Stromal cell of bone marrow (primary cell): ENCODE measurements at regions not wholly inside any gene's neighbourhood (a gene's known extent, or its start where the extent isn't known, plus 50 kb on each side); places are given as distances from the start of the nearest gene placed in this dataset.

Source experiments
- DNase-seq: peaks from one replicate; pipeline ENCODE4 v3.0.0-alpha.2; 2012; ENCODE audit warnings: low read depth

DNA sequence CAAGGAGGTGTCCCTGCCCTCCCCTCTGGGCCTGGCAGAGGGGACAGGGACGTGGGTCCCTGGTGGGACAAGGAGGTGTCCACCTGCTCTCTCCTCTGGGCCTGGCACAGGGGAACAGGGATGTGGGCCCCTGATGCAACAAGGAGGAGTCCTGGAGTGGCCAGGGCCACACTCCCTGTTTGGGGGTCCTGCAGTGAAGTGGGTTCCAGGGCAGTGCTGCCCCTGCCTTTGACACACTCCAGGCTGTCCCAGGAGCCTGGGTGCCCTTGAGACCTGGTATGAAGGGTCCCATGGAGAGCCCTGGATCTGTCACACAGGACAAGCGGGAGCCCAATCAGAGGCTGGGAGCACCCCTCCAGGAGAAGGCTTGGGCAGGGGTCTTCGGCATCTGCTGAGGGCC, 75.8 kb upstream of the GPC1 start:
- DNase-seq = no peak

DNA sequence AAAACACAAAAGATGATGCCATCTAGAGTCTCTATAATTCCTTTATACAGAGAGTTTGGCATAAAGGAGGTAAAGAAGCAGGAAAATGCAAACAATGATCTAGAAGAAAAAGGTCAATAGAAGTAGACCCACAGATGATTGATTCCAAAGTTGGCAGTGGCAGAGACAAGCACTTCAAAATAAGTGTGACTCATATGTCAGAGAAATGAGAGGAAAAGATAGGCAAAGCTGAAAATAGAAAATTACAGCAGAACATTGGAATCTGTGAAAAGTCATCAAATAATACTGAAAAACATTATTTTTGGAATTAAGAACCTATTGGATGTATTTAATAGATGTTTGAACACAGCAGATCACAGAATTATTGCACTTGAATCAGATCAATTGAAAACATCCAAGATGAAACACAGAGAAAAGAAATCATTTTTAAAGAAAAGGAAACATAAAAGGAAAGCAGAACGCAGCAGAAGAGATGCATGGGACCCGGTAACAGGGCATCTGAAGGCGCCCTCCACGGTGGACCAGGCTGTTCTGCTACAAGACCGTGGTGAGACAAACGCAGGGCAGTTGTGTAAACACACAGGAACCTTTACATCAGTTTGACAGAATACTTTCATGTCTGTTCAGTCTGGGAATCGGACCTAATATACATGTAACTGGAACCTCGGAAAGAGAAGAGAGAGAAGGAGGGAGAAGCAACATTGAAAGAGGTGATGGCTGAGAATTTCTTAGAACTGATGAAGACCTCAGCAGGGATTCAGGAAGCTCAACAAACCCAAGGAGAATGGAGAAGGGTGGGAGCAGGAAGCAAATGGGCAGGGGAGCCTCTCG, 74.6 kb upstream of the GPC1 start:
- no peak for DNase-seq

DNA sequence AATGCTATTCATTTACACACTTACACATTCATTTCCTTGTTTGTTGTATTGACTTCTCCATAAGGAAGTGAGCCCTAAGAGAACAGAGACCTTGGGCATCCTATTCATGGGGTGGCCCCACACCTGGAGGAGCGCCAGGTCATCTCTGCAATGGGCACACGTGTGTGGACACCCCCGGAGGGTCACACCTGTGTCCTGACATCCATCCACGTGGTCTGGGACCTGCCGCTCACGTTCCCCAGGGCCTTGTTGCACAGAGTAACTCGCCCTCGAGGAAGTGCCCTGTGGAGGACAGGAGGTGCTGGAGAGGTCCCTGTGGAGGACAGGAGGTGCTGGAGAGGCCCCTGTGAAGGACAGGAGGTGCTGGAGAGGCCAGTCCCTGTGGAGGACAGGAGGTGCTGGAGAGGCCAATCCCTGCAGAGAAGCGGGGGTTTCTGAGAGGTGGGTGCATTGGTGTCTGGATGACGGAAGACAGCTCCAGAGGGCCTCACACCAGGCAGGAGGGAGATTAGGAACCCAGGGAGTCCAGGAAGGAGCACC, 73.2 kb upstream of the GPC1 start:
- no peak for DNase-seq

DNA sequence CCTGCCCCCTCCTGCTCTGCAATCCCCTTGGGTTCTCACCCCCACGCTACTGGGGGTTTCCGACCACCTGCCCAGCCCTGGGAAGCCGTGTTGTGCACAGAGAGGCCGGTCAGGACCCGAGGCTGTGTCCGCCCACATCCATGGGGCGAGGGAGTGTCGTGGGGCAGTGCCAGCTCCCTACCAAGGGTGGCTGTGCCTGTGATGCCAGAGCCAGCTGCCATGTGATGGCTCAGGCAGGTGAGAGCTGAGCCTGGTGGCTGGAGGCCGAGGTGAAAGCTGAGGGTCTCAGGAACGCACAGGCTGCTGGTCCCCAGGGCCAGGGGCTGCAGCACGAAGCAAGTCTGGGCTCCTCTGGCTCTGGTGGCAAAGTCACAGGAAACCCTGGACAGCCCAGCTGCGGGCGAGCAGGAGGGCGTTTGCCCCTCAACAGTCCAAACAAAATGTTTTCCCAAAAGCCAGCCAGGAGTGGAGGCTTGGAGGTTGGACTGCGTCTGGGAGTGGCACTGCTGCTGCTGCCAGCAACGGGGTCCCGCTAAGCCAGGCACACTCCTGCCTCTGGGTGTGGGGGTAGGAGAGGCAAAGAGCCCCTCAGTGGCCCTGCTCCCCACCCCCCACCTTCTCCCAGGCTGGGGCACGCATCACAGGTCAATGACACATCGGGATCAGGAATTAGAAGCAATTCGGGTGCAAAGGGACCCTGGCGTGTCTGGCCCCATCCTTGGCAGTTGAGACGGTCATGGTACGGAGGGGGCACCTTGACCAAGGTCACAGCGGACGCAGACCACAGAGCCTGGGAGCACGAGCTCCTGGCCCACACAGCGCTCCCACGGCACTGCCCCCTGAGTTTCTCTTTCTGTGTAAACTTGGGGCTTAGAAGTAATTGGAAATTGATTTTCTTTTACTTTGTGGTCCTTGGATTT, 72.4 kb upstream of the GPC1 start:
- no peak for DNase-seq

DNA sequence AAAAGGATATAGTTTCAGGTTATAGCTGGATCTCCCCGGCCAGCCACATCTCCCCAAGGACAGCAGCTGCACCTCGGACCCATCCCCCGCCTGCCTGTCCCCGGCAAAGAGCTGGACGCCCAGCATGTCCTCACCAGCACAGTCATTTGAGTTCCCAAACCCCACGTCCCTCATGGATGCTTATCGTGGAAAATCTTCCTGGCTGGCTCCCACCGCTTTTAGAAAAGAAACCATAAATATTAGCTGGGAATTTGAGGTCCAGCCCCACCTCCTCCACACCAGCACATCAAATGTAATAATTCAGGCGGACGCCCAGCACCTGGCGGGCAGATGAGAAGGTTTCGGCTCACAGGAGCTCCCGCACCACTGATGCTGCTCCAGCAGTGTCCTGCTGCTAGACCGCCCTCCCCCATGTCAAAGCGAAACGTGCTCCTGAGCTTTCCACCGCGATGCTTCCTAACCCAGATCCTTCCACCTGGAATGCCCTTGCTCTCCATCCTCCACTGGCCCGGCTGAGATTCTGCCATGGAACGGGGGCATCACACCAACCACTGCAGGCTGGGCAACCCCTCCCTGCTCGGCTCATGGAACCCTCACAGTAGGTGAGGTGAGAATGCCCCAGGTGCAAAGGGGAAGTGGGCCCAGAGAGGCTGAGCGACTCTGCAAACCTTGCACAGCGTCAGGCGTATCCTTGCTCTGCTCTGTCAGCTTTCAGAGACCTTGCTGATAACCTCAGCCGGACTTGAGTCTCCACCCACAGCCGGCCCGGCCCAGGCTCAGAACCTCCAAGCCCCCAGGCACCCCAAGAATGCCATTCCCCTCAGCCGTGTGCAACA, 71.5 kb upstream of the GPC1 start:
- no peak for DNase-seq

DNA sequence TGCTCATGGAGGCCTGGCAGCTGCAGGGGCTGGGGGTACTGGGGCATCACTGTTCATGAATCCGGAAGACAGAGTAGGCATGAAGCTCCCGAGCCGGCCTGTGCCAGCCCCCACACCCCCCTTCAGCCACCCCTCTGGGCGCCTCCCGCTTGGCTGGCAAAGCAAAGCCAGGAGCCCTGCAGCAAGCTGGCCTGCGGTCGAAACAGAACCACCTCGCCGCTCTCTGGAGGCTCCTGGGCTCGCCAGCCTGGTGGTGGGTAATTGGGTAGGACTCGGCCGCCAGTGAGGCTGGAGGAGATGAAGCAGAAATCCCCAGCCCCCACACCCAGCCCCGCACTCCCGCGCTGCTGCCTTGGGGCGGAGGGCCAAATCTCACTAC, 70.9 kb upstream of the GPC1 start:
- no peak for DNase-seq

DNA sequence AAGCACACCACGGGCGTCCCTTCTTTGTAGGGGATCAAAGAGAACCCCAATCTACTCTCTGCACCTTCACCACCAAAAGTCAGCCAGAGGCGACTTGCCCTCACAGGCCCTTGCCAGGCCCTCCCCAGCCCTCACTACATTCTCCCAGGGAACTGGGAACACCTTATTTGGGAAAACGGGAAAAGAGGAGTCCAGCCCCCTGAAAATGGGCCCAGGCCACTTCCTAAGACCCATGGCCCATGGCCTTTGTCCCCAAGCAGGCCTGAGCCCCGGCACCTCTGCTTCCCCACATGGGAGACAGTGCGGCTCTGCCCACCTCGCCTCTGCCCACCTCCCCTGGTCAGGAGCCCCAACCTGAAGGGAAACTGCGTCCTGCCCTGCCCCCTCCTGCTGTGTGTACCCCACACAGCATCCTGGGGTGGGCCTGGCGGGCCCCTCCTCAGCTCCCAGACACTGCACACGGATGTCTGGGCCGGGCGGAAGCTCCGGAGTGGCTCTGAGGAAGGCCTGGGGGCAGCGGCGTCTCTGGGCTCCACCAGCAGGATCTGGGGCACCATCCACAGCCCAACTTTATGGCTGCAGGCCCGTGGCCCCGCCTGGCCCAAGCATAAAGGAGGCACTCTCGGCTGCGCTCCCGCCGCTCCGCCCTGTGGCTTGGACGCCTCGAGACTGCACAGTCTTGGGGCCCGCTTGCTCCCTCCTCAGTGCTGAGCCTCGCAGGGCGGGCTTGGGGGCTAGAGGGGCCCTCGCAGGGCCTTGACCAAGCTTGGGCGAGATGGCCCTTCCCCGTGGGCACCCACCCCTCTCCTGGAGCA, 70.3 kb upstream of the GPC1 start:
- no peak for DNase-seq

DNA sequence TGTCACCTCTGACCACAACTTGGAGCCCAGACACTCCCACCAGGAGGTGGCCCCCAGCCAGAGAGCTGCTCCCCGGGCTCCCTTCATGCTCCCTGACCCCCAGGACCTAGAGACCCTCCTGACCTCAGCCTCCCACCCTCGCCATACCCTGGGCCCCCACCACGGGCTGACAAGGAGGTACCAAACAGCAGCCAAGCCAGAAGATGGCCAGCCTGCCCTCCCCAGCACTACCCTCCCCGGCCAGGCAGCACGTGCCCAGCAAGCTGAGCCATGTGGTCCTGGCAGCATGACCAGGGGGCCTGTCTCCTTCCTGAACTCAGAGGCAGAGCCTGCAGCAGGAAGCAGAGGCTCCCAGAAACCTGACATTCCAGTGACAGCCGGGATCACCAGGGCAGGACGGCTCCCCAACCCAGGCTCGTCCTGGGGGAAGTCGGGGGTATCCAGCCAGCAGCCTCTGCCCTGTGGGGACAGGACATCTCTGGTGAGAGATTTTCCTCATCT, 69.4 kb upstream of the GPC1 start:
- DNase-seq = no peak

DNA sequence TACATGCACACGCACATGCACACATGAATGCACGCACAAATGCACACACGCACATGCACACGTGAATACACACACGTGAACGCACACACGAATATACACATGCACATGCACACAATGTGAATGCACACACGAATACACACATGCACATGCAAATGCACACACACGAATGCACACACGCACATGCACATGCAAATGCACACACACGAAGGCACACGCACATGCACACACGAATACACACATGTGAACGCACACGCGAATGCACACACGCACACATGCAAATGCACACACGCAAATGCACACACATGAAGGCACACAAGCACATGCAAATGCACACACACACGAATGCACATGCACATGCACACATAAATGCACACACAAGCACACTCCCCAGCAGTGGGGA, 68.6 kb upstream of the GPC1 start:
- DNase-seq = no peak

DNA sequence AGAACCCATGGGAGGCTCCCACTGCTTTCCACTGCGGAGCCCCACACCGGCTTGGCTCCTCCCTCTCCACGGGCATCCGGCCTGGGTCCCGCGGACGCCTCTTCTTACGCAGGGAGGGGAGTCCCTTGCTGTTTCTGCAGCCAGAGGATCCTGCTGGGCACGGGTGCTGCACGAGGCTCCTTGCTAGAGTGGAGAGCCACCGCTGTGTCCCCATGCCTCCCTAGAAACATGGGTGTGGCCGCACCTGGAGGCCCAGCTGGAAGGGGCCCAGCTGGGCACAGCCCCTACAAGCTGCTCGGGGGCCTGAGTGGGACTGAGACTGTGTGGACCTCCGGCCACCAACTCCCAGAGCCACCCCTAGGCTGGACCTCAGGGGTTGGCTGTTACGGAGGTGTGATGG, 67.7 kb upstream of the GPC1 start:
- DNase-seq = no peak

DNA sequence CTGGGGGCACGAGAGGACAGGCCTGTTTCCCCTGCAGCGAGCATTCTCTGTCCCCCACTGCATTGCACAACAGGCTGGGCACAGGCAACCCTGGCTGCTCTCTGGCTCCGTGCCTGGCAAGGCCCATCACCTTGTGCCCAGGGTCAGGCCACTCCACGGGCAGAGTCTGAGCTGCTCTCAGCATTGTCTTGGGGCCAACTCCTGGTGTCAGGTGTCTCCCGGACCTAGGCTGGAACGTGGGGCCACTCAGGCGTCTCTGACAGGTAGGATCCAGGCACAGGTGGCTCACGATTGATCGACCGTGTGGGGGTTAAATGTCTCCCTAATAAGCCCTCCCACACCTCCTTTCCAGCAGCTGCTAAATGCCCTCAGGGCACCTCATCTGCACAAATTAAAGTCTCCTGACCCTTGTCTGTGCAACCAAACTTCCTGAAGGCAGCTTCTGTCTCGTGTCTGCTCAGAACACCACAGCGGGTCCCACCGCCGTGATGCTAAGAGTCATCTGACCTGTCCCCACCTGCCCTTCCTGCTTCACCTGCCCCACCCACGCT, 66.6 kb upstream of the GPC1 start:
- no peak for DNase-seq

DNA sequence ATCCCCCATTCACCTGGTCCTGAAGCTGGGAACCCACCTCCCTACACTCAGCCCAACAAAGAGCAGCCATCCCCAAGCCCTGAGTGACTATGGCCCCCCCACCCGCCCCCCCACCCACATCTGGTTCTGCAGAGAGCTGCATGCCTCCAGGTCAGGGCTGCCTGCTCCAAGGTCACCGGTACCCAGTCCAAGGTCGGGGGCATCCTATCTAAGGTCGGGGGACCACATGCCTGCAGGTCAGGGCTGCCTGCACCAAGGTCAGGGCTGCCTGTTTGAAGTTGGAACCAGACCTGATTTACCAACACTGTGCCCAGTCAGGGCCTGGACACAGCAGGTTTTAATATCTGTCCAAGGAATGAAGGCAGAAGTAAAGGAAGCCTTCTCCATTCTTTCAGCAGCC, 66.1 kb upstream of the GPC1 start:
- DNase-seq = no peak

DNA sequence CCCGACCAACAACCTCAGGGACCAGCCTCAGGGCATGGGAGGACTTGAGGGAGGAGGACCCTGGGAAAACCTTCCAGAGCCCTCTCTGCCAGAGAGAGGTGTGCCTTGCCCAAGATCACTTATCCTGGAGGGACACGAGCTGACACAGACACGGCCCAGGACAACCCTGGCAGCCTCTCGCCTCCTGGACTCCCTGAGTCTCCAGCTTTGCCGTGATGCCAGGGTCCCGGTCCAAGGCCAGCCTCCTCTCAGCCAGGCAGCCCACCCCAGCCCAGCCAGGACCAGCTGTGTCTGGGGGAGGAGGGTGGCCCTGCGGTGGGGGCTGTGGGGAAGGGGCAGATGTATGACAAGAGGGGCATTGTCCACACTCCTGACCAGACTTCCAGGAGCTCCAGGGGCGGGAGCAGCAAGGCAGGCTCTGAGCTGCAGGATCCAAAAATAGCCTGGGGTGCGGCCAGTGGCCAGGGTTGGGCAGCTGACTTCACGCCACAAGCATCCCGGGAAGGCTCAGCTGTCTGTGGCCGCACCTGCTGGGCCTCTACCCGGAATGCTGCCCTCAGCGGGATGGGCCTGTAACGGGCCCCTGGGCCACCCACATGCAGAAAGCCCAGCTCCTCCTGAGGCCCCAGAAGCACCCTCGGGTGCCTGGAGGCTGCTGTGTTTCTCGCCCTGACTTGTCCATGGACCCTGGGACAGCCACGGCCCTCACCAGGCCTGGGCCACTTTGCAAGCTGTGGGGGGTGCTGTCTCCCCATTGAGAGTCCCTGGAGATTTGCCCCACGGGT, 65.5 kb upstream of the GPC1 start:
- DNase-seq = peak; percentile 44

DNA sequence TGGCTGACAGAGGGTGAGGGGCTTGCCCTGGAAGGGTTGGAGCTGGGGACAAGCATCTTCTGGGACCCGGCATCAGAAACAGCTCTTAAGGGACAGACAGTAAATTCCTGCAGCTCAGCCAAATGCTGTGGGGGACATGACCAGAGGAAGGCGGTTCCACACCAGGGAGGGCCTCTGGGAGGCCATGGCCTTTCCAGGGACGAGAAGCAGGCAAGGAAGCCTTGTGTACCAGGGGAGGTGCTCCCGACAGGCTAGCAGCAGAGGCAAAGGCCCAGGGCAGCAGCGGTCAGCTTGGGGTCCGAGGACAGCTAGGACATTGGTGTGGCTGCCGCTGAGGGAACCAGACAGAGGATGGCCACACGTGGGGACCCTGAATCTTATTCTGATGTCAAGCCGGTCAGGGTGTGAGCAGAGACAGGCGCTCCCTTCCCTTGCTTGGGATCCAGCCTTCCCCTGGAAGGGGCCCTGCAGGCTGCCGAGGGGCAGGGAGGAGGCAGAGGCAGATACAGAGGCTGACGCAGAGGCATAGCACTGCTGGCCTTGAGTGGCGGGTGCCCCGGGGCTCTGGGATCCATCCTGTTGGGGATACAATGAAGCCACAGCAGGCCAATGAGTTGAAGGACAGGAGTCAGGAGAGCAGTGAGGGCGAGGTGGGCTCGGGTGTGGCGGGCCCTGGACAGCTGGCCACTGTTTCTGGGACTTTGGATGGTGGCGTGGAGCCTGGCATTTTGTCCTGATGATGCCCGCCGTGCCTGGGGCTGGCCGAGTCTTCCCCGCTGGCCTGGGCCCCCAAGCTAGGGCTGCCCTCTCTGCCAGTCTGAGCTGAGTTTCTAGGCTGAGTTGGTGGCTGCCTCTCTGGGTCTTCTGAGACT, 64.1 kb upstream of the GPC1 start:
- DNase-seq = no peak

DNA sequence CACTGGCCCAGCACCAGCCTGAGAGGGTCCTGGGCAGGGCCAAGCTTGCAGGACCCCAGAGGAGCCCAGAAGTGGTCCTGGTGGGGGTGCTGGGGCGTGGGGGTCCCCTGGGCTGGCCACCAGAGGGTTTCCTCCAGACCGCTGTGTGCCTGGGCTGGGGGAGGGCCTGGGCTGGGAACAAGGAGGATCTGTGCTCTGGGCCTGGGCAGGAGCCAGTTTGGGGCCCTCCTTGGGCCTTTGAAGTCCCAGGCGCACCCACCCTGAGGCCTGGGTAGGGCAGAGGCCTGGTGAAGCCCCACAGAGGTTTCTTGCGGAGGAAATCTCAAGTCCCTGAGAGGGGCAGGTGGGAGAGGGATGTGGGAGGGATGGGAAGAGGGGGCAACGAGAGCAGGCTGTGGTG, 63.4 kb upstream of the GPC1 start:
- DNase-seq = no peak

DNA sequence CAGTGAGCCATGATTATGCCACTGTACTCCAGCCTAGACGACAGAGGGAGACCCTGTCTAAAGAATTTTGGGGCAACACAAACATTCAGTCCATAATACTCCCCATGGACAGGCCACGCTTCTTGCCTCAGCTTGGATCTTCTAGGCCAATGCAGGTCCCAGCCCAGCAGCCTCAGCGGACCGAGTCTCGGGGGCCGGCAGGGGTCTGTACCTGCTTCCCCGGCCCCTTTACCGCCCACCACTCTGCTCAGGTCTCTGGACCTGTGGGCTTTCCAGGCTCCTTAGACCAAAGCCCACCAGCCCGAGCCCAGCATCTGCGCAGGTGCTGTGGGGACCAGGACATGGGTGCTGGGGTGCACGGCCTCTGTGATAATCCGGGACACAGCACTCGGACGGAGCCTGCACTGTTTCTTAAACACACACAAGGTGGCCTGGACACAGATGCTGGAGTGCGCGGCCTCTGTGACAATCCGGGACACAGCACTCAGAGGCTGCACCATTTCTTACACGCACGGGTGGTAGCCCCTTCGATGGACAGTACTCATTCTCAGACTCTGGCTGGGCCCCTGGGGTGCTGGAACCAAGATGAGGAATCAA, 62.1 kb upstream of the GPC1 start:
- DNase-seq = no peak

DNA sequence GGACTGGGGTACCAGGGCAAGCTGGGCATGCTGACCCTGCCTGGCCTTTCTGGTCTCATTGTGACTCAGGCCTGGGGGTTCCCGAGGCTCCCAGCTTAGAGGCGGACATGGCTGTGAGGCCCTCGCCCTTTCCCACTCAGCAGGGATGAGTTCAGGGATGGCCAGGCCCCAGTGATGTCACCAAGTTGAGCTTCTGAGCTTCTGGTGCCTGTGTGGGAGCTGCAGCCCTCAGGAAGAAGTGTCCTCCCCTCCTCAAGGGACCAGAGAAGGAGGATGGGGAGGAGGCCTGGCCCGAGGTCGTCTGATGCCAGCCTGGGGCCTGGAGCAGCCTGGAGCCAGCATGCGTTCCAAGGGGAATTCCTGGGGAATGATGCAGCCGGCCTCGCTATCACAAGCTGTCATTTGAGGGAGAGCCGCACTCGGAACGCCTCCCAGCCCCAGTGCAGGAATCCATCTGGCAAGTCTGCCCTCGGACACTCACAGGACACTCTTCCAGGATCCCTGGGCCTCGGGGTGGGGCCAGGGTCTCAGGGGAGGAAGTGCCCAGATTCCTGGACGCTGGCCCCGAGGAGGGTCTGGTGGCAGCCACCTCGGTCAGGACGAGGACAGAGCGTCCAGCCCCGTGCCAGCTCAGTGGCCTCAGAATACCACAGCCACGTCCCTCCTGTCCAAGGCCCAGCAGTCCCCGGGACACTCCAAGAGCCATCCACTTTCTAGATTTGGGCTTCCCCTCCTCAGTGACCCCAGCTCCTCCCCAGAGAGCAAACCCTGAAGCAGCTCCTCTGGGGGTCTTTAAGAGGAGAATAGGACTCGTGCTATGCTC, 61.2 kb upstream of the GPC1 start:
- peak; percentile 56 for DNase-seq
